Hepatocyte (in vitro differentiated cells): ENCODE measurements at regions not wholly inside any gene's neighbourhood (a gene's known extent, or its start where the extent isn't known, plus 50 kb on each side); places are given as distances from the start of the nearest gene placed in this dataset.

ENCODE experiments used
- DNase-seq: peaks from one replicate; pipeline ENCODE4 v3.0.0-alpha.2; 2016; ENCODE audit warnings: low spot score
- H2AFZ ChIP-seq: fragments of 200-600 bp; sonication (generic); 2 replicates; pipeline ENCODE4 v1.6.0; 2016; ENCODE audit warnings: antibody characterized with exemption, mild to moderate bottlenecking
- H3K27ac ChIP-seq: fragments of 200-600 bp; sonication (generic); 2 replicates; pipeline ENCODE4 v1.5.1; 2016; ENCODE audit warnings: mild to moderate bottlenecking
- H3K27me3 ChIP-seq: fragments of 200-600 bp; sonication (generic); 2 replicates; pipeline ENCODE4 v1.6.1; 2016
- H3K36me3 ChIP-seq: fragments of 200-600 bp; sonication (generic); replicated peaks from 2 replicates; pipeline ENCODE4 v1.5.1; 2016; ENCODE audit warnings: low read depth; ENCODE audit not compliant: insufficient read depth
- H3K4me1 ChIP-seq: fragments of 200-600 bp; sonication (generic); 2 replicates; pipeline ENCODE4 v1.5.1; 2016; ENCODE audit warnings: mild to moderate bottlenecking, moderate library complexity; ENCODE audit not compliant: insufficient read depth
- H3K4me2 ChIP-seq: fragments of 200-600 bp; sonication (generic); 2 replicates; pipeline ENCODE4 v1.6.0; 2016
- H3K4me3 ChIP-seq: fragments of 200-600 bp; sonication (generic); 2 replicates; pipeline ENCODE4 v1.5.1; 2016; ENCODE audit warnings: mild to moderate bottlenecking
- H3K79me2 ChIP-seq: fragments of 200-600 bp; sonication (generic); 2 replicates; pipeline ENCODE4 v1.6.0; 2017; ENCODE audit warnings: mild to moderate bottlenecking
- H3K9me2 ChIP-seq: fragments of 200-600 bp; sonication (generic); replicated peaks from 2 replicates; pipeline ENCODE4 v1.6.0; 2017; ENCODE audit warnings: mild to moderate bottlenecking; ENCODE audit not compliant: insufficient read depth
- H3K9me3 ChIP-seq: fragments of 200-600 bp; sonication (generic); 2 replicates; pipeline ENCODE4 v1.5.1; 2016; ENCODE audit warnings: low read depth, mild to moderate bottlenecking
- H4K20me1 ChIP-seq: fragments of 200-600 bp; sonication (generic); 2 replicates; pipeline ENCODE4 v1.6.0; 2016; ENCODE audit warnings: mild to moderate bottlenecking; ENCODE audit not compliant: insufficient read depth, poor library complexity, severe bottlenecking
- EZH2 ChIP-seq: fragments of 200-600 bp; sonication (generic); IDR thresholded peaks from 2 replicates; pipeline ENCODE4 v1.6.1; 2016; ENCODE audit warnings: antibody characterized with exemption, mild to moderate bottlenecking, borderline replicate concordance
- EZH2phosphoT487 ChIP-seq: fragments of 200-600 bp; sonication (generic); IDR thresholded peaks from one replicate; pipeline ENCODE4 v1.6.1; 2018; ENCODE audit warnings: antibody characterized with exemption, mild to moderate bottlenecking, low read depth, moderate library complexity; ENCODE audit not compliant: unreplicated experiment, severe bottlenecking
- WGBS: methylation state at CpG from one replicate; pipeline ENCODE4 v1.1.6; 2016; ENCODE audit warnings: low lambda C conversion rate; ENCODE audit errors: missing lambda C conversion rate; 5-methylcytosine and 5-hydroxymethylcytosine counted together
- TF ChIP-seq, protein P1 (sequence below): fragments of 200-600 bp; sonication (generic); IDR thresholded peaks from 2 replicates; pipeline ENCODE4 v1.5.1; 2016; ENCODE audit warnings: antibody characterized with exemption, mild to moderate bottlenecking; ENCODE audit not compliant: poor library complexity

DNA sequence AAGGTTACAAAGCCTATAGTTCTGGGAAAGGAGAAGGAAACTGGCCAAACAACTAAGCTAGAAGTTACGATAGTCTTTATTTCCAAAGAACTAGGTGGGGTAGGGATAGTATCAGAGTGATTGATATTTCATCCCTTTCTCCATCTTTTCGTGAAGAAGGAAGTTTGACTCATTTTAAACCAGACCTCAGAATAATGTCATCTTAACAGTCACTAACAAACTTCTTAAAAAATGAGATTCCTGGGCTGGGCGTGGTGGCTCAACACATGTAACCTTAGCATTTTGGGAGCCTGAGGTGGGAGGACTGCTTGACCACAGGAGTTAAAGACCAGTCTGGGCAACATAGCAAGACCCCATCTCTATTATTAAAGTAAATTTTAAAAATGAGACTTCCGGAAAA, 69.4 kb downstream of the ARL4A start:
- no peak for DNase-seq
- Histone ChIP-seq H3K4me2 (no peak overlapping the region), H3K27me3 (no peaks in the 10 kb centered on the region), H3K4me1 (no peaks in the 10 kb centered on the region), H3K36me3 (no peaks in the 10 kb centered on the region), H3K9me3 (no peaks in the 10 kb centered on the region), H3K27ac (no peak overlapping the region), H3K79me2 (no peaks in the 10 kb centered on the region), H2AFZ (no peak overlapping the region), H3K4me3 (no peak overlapping the region), H3K9me2 (no peaks in the 10 kb centered on the region), H4K20me1 (no peaks in the 10 kb centered on the region)
- TF ChIP-seq EZH2phosphoT487 (no peak), EZH2 (no peak)
- TF ChIP-seq, protein P1, sequence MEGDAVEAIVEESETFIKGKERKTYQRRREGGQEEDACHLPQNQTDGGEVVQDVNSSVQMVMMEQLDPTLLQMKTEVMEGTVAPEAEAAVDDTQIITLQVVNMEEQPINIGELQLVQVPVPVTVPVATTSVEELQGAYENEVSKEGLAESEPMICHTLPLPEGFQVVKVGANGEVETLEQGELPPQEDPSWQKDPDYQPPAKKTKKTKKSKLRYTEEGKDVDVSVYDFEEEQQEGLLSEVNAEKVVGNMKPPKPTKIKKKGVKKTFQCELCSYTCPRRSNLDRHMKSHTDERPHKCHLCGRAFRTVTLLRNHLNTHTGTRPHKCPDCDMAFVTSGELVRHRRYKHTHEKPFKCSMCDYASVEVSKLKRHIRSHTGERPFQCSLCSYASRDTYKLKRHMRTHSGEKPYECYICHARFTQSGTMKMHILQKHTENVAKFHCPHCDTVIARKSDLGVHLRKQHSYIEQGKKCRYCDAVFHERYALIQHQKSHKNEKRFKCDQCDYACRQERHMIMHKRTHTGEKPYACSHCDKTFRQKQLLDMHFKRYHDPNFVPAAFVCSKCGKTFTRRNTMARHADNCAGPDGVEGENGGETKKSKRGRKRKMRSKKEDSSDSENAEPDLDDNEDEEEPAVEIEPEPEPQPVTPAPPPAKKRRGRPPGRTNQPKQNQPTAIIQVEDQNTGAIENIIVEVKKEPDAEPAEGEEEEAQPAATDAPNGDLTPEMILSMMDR, result no peak
- WGBS, result 91% methylated on average over 4 of the region's 4 CpGs

DNA sequence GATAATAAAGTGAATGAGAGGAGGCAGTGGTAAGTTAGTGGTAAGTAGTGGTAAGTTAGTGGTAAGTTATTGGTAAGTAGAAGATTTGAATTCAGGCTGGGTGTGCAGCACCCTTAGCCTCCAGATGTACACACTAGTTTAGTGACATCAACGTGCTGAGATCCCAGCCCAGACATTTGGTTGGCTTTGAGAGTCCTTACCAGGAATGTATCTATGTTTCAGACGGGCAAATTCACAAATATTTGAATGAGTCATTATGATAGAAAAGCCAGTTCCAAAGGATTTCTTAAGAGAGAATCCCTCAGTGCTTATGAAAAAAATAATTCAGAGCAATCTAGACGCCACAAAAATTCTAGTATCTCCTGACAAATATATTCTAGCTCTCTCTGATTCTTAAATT, 70.0 kb downstream of the ARL4A start:
- H3K27me3 ChIP-seq, result no peaks in the 10 kb centered on the region
- H3K9me3 ChIP-seq, result no peaks in the 10 kb centered on the region
- H2AFZ ChIP-seq, result peak overlapping the region; percentile 26
- H4K20me1 ChIP-seq, result no peaks in the 10 kb centered on the region
- peak overlapping the region; percentile 23 for H3K27ac ChIP-seq
- TF ChIP-seq EZH2phosphoT487, result no peak
- TF ChIP-seq, protein P1, result no peak
- no peak for TF ChIP-seq EZH2
- 73% methylated on average over 3 of the region's 3 CpGs for WGBS
- no peak overlapping the region for H3K4me2 ChIP-seq
- H3K9me2 ChIP-seq, result no peaks in the 10 kb centered on the region
- H3K36me3 ChIP-seq, result no peaks in the 10 kb centered on the region
- DNase-seq, result no peak
- H3K4me1 ChIP-seq, result no peaks in the 10 kb centered on the region
- H3K4me3 ChIP-seq, result no peak overlapping the region
- no peaks in the 10 kb centered on the region for H3K79me2 ChIP-seq

DNA sequence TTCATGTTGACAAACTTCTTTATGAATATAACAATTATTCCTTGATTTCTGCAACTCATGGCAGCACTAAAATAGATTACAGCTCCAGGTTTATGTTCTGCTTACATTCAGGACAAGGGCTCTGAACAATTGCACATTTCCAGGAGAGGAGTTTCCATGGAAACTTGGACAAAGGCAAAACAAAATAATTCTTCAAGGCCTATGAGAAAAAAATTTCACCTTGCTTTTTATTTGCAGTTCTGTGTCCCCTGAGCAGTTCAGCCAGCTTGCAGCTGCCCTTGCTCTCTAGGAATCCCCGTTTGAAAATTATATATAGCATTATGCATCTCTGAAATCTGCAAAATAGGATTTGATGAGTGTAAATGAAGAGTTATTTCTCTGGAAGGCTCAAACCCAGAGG, 71.7 kb downstream of the ARL4A start:
- TF ChIP-seq EZH2 (no peak), EZH2phosphoT487 (no peak)
- TF ChIP-seq, protein P1, result no peak
- Histone ChIP-seq H3K4me3 (no peak overlapping the region), H3K27ac (no peak overlapping the region), H3K9me2 (no peaks in the 10 kb centered on the region), H2AFZ (no peak overlapping the region), H3K9me3 (no peaks in the 10 kb centered on the region), H3K4me2 (no peak overlapping the region), H3K79me2 (no peaks in the 10 kb centered on the region), H4K20me1 (no peaks in the 10 kb centered on the region), H3K4me1 (no peaks in the 10 kb centered on the region), H3K27me3 (no peaks in the 10 kb centered on the region), H3K36me3 (no peaks in the 10 kb centered on the region)
- no peak for DNase-seq
- 55% methylated on average over 1 of the region's 1 CpG for WGBS

DNA sequence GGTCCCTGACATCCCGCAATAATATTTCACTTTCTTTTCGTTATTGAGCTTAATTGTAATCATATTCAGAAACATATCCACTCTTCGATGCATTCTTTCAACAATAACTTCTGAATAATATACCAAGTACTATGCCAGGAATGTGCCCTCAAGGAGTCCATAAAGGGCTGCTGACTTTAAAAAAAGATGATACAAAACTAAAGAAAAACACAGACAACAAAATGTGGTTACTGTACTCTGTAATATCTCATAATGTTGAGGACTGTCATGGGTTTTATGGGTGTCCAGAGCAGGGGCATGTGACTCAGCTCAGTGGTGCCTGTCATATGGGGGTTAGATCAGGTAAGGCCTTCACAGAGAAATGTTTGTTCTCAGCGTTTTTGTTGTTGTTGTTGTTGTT, 73.7 kb downstream of the ARL4A start:
- Histone ChIP-seq H3K9me3 (no peaks in the 10 kb centered on the region), H3K4me2 (no peak overlapping the region), H3K4me3 (no peak overlapping the region), H3K4me1 (no peaks in the 10 kb centered on the region), H3K79me2 (no peaks in the 10 kb centered on the region), H2AFZ (no peak overlapping the region), H3K36me3 (no peaks in the 10 kb centered on the region), H3K27me3 (no peaks in the 10 kb centered on the region), H4K20me1 (no peaks in the 10 kb centered on the region), H3K27ac (no peak overlapping the region), H3K9me2 (no peaks in the 10 kb centered on the region)
- no peak for DNase-seq
- 89% methylated on average over 4 of the region's 4 CpGs for WGBS
- no peak for TF ChIP-seq EZH2phosphoT487
- no peak for TF ChIP-seq EZH2
- TF ChIP-seq, protein P1, result no peak
